Progenitor cell of endocrine pancreas (in vitro differentiated cells): ENCODE measurements at regions not wholly inside any gene's neighbourhood (a gene's known extent, or its start where the extent isn't known, plus 50 kb on each side); places are given as distances from the start of the nearest gene placed in this dataset.

ENCODE experiments used
- DNase-seq: peaks from one replicate; pipeline ENCODE4 v3.0.0; 2021; ENCODE audit warnings: low spot score; ENCODE audit not compliant: unreplicated experiment
- H3K27ac Mint-ChIP-seq: 2 replicates; pipeline ENCODE4 v1.8.0; 2021; ENCODE audit warnings: mild to moderate bottlenecking, moderate library complexity, mixed read lengths
- H3K27me3 Mint-ChIP-seq: 2 replicates; pipeline ENCODE4 v1.8.0; 2021; ENCODE audit warnings: mixed read lengths
- H3K36me3 Mint-ChIP-seq: 2 replicates; pipeline ENCODE4 v1.8.0; 2022; ENCODE audit warnings: mixed read lengths; ENCODE audit not compliant: insufficient read depth
- H3K4me1 Mint-ChIP-seq: 2 replicates; pipeline ENCODE4 v1.8.0; 2021; ENCODE audit warnings: low read depth, mixed read lengths
- H3K4me3 Mint-ChIP-seq: 2 replicates; pipeline ENCODE4 v1.8.0; 2021; ENCODE audit warnings: low read depth, mild to moderate bottlenecking, moderate library complexity, mixed read lengths
- H3K9me3 Mint-ChIP-seq: 2 replicates; pipeline ENCODE4 v1.8.0; 2021; ENCODE audit warnings: low read depth, mixed read lengths
- CTCF ChIP-seq: fragments of 200-600 bp; sonication (generic); IDR thresholded peaks from one replicate; pipeline ENCODE4 v1.5.0; 2021; ENCODE audit warnings: antibody characterized with exemption, mild to moderate bottlenecking; ENCODE audit not compliant: unreplicated experiment

GRCh38 chr12:124497039-124497438 is 70.4 kb downstream of the NCOR2 start:
- Mint-ChIP-seq H3K36me3 (peaks cover 3% of the 10 kb centered on the region), H3K4me1 (peaks cover 29% of the 10 kb centered on the region), H3K27ac (no peak overlapping the region), H3K4me3 (no peak overlapping the region), H3K27me3 (no peaks in the 10 kb centered on the region), H3K9me3 (no peaks in the 10 kb centered on the region)
- DNase-seq = no peak
- TF ChIP-seq CTCF = no peak

GRCh38 chr12:124496584-124496983 is 70.8 kb downstream of the NCOR2 start:
- Mint-ChIP-seq H3K4me3 (no peak overlapping the region), H3K9me3 (no peaks in the 10 kb centered on the region), H3K27ac (no peak overlapping the region), H3K27me3 (no peaks in the 10 kb centered on the region), H3K36me3 (peaks cover 2% of the 10 kb centered on the region), H3K4me1 (peaks cover 27% of the 10 kb centered on the region)
- TF ChIP-seq CTCF = no peak
- DNase-seq = no peak

DNA sequence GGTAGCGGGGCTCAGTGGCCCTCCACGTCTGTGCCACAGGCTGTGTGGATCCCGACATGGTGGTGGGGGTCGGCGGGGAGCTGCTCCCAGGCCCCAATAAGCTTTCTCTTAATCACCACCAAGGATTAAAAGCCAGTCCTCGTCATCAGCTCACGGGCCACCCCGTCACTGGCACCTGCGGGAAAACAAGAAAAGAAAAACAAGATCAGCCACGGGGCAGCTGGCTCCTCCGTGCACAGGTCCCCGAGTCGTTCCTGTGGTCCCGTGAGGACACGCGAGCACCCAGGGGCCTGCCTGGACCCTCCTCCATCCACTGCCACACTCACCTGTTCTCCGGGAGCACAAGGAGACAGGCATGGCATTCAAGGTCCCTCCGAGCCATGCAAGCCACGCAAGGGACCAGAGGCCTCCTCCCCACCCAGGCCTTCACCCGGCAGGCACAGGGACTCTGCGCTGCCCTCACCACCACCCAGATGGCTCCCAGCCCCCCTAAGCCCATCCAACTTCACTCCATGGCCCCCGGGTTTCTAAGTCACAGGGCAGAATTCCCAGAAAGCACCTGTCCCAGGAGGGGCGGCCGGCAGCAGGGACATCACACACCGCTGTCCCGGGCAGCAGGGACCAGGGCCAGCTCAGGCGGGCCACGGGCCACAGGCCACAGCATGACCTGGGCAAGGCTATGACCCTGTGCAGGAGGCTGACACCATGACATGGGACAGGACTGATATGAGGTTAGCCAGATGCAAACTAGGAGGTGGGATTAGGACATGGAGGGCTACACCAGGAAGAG is 72.0 kb downstream of the NCOR2 start:
- H3K27ac Mint-ChIP-seq = peak overlapping the region; percentile 76
- no peaks in the 10 kb centered on the region for H3K36me3 Mint-ChIP-seq
- no peak for TF ChIP-seq CTCF
- H3K4me1 Mint-ChIP-seq = peaks cover 22% of the 10 kb centered on the region
- H3K27me3 Mint-ChIP-seq = no peaks in the 10 kb centered on the region
- no peak overlapping the region for H3K4me3 Mint-ChIP-seq
- no peaks in the 10 kb centered on the region for H3K9me3 Mint-ChIP-seq
- DNase-seq = no peak

DNA sequence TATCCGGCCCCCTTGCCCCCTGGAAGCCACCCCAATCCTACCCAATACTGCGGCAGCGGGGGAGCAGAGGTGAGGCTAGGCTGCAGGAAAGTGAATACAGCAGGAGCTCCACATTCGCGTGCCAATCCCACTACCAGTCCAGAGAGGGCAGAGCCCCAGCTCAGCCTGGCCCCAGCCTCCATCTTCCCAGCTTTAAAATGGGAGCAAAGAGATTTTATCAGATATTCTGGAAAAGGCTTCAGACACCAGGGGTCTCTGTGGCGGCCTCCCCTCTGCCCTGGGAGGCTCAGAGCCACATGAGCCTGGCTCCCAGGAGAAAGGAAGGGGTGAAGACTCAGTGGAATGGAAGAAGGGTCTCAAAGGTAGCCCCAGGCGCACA is 72.7 kb downstream of the NCOR2 start:
- Mint-ChIP-seq H3K4me1 (peaks cover 19% of the 10 kb centered on the region), H3K27me3 (no peaks in the 10 kb centered on the region), H3K4me3 (no peak overlapping the region), H3K27ac (no peak overlapping the region), H3K36me3 (no peaks in the 10 kb centered on the region), H3K9me3 (no peaks in the 10 kb centered on the region)
- no peak for TF ChIP-seq CTCF
- DNase-seq = no peak

DNA sequence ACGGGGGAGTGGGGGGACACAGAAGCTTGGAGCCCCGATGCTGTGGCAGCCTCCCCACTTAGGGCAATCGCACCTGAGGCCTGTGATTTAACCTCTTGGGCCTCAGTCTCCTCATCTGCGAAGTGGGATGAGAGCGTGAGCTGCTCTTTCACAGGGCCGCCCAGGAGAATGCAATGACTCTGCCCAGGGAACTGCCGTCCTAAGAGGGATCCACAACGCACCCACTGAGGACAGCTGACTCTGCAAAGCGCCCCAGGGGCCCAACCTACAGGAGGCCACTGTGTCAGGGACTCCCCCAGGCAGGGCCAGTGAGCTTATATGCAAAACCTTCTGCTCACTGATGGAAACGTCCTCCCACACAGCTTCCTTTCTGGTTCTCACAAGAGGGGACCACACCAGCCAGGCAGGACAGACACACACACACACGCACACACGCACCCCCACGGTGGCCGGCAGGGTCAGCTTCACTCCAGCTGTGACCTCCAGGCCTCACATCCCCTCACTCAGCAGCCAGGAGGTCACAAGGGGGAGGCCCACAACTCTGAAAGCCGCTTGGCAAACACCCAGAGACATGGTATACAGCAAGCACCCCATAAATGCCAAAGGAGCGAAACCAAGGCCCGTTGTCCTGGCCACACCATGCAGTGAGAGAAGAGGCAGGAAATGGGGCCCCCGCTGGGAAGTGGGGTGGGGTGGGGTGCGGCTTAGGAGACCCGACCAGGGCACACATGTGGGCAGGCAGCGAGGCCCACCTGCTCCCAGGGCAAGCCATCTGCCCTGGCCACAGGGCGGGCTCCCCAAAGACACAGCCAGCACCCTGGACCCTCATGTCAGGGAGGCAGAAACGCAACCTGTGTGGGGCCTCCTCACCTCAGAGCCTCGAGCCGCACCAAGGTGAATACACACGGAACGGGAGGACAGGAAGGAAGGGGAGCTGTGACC is 73.3 kb downstream of the NCOR2 start:
- Mint-ChIP-seq H3K36me3 (no peaks in the 10 kb centered on the region), H3K4me3 (no peak overlapping the region), H3K27ac (peak overlapping the region; percentile 77), H3K4me1 (peaks cover 17% of the 10 kb centered on the region), H3K27me3 (no peaks in the 10 kb centered on the region), H3K9me3 (no peaks in the 10 kb centered on the region)
- no peak for TF ChIP-seq CTCF
- no peak for DNase-seq
